ENCODE measurements at regions not wholly inside any gene's neighbourhood (a gene's known extent, or its start where the extent isn't known, plus 50 kb on each side); places are given as distances from the start of the nearest gene placed in this dataset.

DNA sequence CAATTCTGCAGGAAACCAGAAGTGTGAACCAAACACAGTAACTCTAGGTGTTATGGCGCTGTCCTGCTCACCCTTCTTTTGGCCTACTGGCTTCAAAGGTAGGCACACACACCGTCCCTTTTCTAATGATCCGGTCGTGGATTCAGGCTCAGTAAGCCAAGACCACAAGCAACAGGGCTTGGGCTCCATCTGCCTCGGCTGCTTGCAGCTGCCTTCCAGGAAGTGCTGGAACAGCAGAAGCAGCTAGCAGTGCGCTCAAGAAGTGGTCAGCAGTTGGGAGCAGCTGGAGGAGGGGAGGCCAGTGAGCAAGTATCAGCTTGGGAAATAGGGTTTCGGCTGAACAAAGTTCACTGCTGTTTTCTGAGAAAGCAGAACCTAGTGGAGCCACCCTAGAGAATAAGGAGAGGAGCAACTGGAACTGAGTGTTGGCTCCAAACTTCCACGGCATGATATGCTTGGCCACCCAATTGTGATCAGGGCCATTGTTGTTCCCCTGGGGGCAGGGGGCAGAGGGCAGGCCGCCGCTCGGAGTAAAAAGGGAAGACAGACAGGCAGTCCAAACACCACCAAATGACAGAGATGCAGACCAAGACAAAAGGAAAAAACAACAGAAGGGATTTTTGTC is 173.4 kb downstream of the TOMM20 start:
- TF ChIP-seq, protein P1, sequence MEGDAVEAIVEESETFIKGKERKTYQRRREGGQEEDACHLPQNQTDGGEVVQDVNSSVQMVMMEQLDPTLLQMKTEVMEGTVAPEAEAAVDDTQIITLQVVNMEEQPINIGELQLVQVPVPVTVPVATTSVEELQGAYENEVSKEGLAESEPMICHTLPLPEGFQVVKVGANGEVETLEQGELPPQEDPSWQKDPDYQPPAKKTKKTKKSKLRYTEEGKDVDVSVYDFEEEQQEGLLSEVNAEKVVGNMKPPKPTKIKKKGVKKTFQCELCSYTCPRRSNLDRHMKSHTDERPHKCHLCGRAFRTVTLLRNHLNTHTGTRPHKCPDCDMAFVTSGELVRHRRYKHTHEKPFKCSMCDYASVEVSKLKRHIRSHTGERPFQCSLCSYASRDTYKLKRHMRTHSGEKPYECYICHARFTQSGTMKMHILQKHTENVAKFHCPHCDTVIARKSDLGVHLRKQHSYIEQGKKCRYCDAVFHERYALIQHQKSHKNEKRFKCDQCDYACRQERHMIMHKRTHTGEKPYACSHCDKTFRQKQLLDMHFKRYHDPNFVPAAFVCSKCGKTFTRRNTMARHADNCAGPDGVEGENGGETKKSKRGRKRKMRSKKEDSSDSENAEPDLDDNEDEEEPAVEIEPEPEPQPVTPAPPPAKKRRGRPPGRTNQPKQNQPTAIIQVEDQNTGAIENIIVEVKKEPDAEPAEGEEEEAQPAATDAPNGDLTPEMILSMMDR (IDR thresholded peaks at IDR 0.05) = no peak
- no peak for TF ChIP-seq POLR2A (IDR thresholded peaks at IDR 0.05)

All from uterus (tissue), 2 donors.